Vagina (tissue), 2 donors: ENCODE measurements at regions not wholly inside any gene's neighbourhood (a gene's known extent, or its start where the extent isn't known, plus 50 kb on each side); places are given as distances from the start of the nearest gene placed in this dataset.

Source experiments
- DNase-seq, 2 donors: peaks; one replicate each; pipeline ENCODE4 v3.0.0-alpha.2; 2017; ENCODE audit errors: extremely low spot score in 2 of 2
- H3K27ac ChIP-seq: fragments of 200-600 bp; sonication (generic); one replicate; pipeline ENCODE4 v1.5.1; 2019
- H3K27me3 ChIP-seq: fragments of 200-600 bp; sonication (generic); one replicate; pipeline ENCODE4 v1.5.1; 2019
- H3K36me3 ChIP-seq, 2 donors: fragments of 200-600 bp; sonication (generic); one replicate each; pipeline ENCODE4 v1.5.1; 2017 to 2019
- H3K4me1 ChIP-seq: fragments of 200-600 bp; sonication (generic); one replicate; pipeline ENCODE4 v1.5.1; 2019
- H3K4me3 ChIP-seq, 2 donors: fragments of 200-600 bp; sonication (generic); 1 replicate in 1 of 2; 2 replicates in 1 of 2; pipeline ENCODE4 v1.5.1; 2016 to 2019
- H3K9me3 ChIP-seq: fragments of 200-600 bp; sonication (generic); one replicate; pipeline ENCODE4 v1.5.1; 2019
- POLR2A ChIP-seq, 2 donors: fragments of 450-650 bp; IDR thresholded peaks; one replicate each; pipeline ENCODE4 v1.6.1; 2017; ENCODE audit warnings: antibody characterized with exemption in 2 of 2, mild to moderate bottlenecking in 2 of 2, moderate library complexity in 2 of 2
- POLR2AphosphoS5 ChIP-seq, 2 donors: sonication (generic); formaldehyde crosslinking; IDR thresholded peaks; one replicate each; pipeline ENCODE4 v1.9.0; 2017; ENCODE audit warnings: antibody characterized with exemption in 2 of 2, mild to moderate bottlenecking in 2 of 2, low read depth in 1 of 2; ENCODE audit not compliant: insufficient read depth in 1 of 2
- intact Hi-C: fragments of 100-400 bp; cut with DNase I; formaldehyde crosslinking; loops from one replicate; pipeline ENCODE4 v1.15.1; 2023
- TF ChIP-seq, protein P1 (sequence below), 3 experiments: fragments of 450-650 bp in 2 of 3; fragments of 200-600 bp in 1 of 3; sonication (generic) in 1 of 3; IDR thresholded peaks; one replicate each; pipeline ENCODE4 v1.5.1; 2017 to 2019; ENCODE audit warnings: antibody characterized with exemption in 3 of 3, mild to moderate bottlenecking in 2 of 3, moderate library complexity in 2 of 3

DNA sequence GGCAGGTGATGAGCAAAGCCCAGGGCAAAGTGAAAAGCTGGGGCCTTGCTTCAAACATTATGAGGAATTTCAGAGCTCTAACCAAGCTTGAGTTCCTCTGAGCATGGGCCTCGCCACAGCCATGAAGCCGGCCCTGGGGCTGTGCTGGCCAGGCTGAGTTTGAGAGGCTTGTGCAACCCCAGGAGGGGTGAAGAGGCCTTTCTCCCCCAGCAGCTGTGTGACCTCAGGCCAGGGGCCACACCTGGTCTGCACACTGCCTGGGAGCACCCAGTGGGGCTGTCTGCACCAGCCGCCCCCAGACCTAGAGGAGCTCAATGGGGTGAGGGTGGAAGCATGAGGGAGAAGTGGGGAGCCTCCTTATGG, 204.9 kb upstream of the C14orf180 start:
- Histone ChIP-seq H3K4me1 (no peaks in the 10 kb centered on the region), H3K27me3 (no peaks in the 10 kb centered on the region), H3K27ac (no peak overlapping the region), H3K9me3 (no peaks in the 10 kb centered on the region), H3K4me3 (no peak overlapping the region), H3K36me3 (no peaks in the 10 kb centered on the region)
- intact Hi-C loops, result no loop called here
- TF ChIP-seq POLR2AphosphoS5 (IDR thresholded peaks at IDR 0.05; ENCODE audit: insufficient read depth in 1 of 2, low read depth in 1 of 2) (no peak), POLR2A (IDR thresholded peaks at IDR 0.05) (no peak)
- TF ChIP-seq, protein P1, sequence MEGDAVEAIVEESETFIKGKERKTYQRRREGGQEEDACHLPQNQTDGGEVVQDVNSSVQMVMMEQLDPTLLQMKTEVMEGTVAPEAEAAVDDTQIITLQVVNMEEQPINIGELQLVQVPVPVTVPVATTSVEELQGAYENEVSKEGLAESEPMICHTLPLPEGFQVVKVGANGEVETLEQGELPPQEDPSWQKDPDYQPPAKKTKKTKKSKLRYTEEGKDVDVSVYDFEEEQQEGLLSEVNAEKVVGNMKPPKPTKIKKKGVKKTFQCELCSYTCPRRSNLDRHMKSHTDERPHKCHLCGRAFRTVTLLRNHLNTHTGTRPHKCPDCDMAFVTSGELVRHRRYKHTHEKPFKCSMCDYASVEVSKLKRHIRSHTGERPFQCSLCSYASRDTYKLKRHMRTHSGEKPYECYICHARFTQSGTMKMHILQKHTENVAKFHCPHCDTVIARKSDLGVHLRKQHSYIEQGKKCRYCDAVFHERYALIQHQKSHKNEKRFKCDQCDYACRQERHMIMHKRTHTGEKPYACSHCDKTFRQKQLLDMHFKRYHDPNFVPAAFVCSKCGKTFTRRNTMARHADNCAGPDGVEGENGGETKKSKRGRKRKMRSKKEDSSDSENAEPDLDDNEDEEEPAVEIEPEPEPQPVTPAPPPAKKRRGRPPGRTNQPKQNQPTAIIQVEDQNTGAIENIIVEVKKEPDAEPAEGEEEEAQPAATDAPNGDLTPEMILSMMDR (IDR thresholded peaks at IDR 0.05), result no peak
- no peak for DNase-seq

DNA sequence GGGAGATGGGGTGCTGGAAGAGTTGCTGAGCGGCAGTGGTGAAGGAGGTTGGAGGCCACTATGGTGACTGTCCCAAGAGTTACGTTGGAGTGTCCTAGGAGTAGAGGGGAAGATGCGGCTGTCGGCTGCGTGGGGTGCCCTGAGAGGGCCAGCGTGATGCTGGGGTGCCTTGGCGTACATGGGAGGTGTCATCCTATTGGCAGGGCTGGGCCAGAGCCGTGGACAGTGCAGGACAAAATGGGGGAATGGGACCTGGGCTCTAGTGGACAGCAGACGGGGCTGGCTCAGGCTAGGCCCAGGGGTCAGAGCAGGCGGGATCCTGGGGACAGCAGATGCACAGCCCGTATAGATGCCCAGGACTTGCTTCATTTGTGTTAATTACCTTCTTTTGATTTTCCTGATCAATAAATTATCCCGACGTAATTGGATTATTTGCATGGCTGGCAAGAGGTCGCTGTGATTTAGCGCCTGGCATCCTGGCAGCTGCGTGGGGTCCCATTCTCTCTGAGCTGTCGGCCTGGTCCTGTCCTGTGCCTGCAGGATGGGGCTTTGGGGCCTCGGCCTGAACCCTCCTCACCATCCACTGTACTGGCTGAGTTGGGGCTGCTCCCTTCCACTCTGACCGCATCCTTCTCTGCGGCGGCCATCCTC, 203.9 kb upstream of the C14orf180 start:
- no peak overlapping the region for H3K4me3 ChIP-seq
- H3K4me1 ChIP-seq, result no peaks in the 10 kb centered on the region
- H3K27me3 ChIP-seq, result no peaks in the 10 kb centered on the region
- H3K36me3 ChIP-seq, result no peaks in the 10 kb centered on the region
- intact Hi-C loops, result loop anchor here (2.0 kb wide), 1 partner anchor 75 kb away; no protein-coding TSS in a partner anchor
- H3K27ac ChIP-seq, result no peak overlapping the region
- H3K9me3 ChIP-seq, result no peaks in the 10 kb centered on the region
- DNase-seq, result no peak
- TF ChIP-seq POLR2AphosphoS5 (IDR thresholded peaks at IDR 0.05; ENCODE audit: insufficient read depth in 1 of 2, low read depth in 1 of 2) (no peak), POLR2A (IDR thresholded peaks at IDR 0.05) (no peak)
- TF ChIP-seq, protein P1 (IDR thresholded peaks at IDR 0.05), result no peak

DNA sequence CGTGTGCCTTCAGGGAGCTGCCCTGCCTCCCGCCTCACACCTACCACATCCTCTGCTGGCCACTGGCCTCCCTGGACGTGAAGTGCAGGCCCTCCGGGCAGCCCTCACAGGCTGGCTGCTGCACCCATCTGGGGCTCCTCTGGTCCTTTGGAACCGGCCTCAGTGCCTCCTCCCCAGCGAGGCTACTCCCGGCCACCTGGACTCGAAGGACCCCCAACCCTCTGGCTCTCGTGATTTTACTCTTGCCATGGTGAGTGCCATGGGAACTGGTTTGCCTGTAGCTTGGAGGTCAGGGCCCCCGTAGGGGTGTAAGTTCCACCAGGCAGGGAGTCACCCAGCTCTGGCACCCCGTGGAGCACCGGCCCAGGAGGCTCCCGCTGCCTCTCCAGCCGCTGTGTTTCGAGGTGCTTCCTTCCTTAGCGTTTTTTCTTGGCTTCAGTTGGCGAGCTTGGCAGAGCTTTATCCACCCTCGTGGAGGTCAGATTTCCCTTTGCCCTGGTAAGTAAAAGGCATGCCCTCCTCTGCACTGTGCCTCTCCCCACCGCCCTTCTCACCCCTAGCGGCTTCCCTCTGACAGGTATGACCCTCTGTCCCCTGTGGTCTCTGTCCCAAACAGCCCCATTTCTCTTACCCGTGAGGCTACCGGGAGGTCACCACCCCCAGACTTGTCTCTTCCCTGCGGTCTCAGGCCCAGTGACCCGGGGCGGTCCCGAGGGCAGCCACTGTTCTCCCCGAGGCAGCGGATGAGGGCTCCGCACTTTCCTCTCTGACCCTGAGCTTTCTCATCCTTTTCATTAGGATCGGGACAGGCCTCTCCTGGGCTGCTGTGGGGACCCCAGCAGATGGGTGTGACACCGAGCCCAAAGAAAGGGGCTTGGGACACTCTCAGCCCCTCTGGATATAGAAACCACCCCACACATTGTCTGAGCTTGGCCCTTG, 203.1 kb upstream of the C14orf180 start:
- H3K4me3 ChIP-seq, result no peak overlapping the region
- TF ChIP-seq POLR2A (IDR thresholded peaks at IDR 0.05) (no peak), POLR2AphosphoS5 (IDR thresholded peaks at IDR 0.05; ENCODE audit: insufficient read depth in 1 of 2, low read depth in 1 of 2) (no peak)
- TF ChIP-seq, protein P1 (IDR thresholded peaks at IDR 0.05), result no peak
- no peaks in the 10 kb centered on the region for H3K9me3 ChIP-seq
- H3K4me1 ChIP-seq, result no peaks in the 10 kb centered on the region
- no peak overlapping the region for H3K27ac ChIP-seq
- no peaks in the 10 kb centered on the region for H3K36me3 ChIP-seq
- H3K27me3 ChIP-seq, result no peaks in the 10 kb centered on the region
- intact Hi-C loops, result loop anchor here (2.0 kb wide), 1 partner anchor 76 kb away; no protein-coding TSS in a partner anchor
- DNase-seq, result no peak

DNA sequence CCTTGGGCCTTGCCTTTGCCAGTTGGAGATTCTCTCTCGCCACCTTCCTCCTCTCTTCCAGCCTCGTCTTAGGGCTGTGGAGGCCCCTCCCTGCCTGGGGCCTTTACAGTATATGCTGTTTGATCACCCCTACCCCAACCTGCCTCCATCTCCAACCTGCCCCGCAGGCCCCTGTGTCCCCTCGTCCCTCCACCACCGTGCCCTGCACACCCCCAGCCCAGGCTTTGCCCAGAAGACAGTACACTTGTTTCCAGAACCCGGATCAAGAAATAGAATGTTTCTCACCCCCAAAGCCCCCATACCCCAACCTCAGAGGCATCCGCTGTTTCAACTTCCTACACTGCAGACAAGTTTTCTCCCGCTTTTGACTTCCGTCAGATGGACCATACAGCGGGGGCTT, 202.3 kb upstream of the C14orf180 start:
- no peak for DNase-seq
- Histone ChIP-seq H3K9me3 (no peaks in the 10 kb centered on the region), H3K36me3 (no peaks in the 10 kb centered on the region), H3K4me1 (no peaks in the 10 kb centered on the region), H3K27me3 (no peaks in the 10 kb centered on the region), H3K4me3 (no peak overlapping the region), H3K27ac (no peak overlapping the region)
- intact Hi-C loops, result loop anchor here (2.0 kb wide), 1 partner anchor 76 kb away; no protein-coding TSS in a partner anchor
- TF ChIP-seq POLR2A (IDR thresholded peaks at IDR 0.05) (no peak), POLR2AphosphoS5 (IDR thresholded peaks at IDR 0.05; ENCODE audit: insufficient read depth in 1 of 2, low read depth in 1 of 2) (no peak)
- TF ChIP-seq, protein P1 (IDR thresholded peaks at IDR 0.05), result no peak
